Activated naive CD4-positive, alpha-beta T cell treated with anti-CD3 and anti-CD28 coated beads for 36 hours (primary cell): ENCODE measurements at regions not wholly inside any gene's neighbourhood (a gene's known extent, or its start where the extent isn't known, plus 50 kb on each side); places are given as distances from the start of the nearest gene placed in this dataset.

Source experiments
- CTCF ChIA-PET: fragments of 350-600 bp; sonication (Branson Sonifier 250); formaldehyde crosslinking; loops from one replicate; lab custom pipeline; 2021; ENCODE audit warnings: antibody characterized with exemption; lab: Charles Lee
- DNase-seq: peaks from one replicate; pipeline ENCODE4 v3.0.0-alpha.2; 2020
- H3K27ac Mint-ChIP-seq: one replicate; pipeline ENCODE4 v1.8.0; 2021; ENCODE audit warnings: mild to moderate bottlenecking, mixed read lengths
- H3K27me3 Mint-ChIP-seq: one replicate; pipeline ENCODE4 v1.8.0; 2021; ENCODE audit warnings: low read depth, mixed read lengths
- H3K36me3 Mint-ChIP-seq: one replicate; pipeline ENCODE4 v1.8.0; 2021; ENCODE audit warnings: low read depth, mixed read lengths
- H3K4me1 Mint-ChIP-seq: one replicate; pipeline ENCODE4 v1.8.0; 2021; ENCODE audit warnings: low read depth, mixed read lengths
- H3K4me3 Mint-ChIP-seq: one replicate; pipeline ENCODE4 v1.8.0; 2021; ENCODE audit warnings: mild to moderate bottlenecking, moderate library complexity, mixed read lengths
- H3K9me3 Mint-ChIP-seq: one replicate; pipeline ENCODE4 v1.8.0; 2021; ENCODE audit warnings: mixed read lengths
- intact Hi-C: fragments of 100-400 bp; cut with micrococcal nuclease; formaldehyde crosslinking; loops from one replicate; pipeline ENCODE4 v1.15.1; 2023

DNA sequence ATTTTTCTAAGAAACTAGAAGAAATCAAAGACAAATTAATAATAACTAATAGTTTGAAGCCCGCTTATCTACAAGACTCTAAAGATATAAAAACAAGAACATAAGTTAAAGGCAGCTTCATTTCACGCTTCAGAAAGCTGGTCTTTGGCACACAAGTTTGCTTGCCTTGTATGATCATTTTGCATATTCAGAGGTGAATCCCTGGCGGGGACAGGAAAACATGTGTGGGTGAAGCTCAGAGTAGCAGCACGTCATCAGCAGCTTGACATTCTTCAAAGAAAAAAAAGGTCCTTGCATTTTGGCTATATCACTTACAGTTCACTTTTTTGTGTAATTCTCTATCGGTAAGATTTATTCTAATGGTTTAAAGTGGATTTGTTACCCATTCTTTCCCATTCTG is 1911.8 kb downstream of the MRPL39 start:
- DNase-seq: no peak
- no peaks in the 10 kb centered on the region for H3K27me3 Mint-ChIP-seq
- intact Hi-C loops: no loop called here
- H3K27ac Mint-ChIP-seq: no peak overlapping the region
- no peaks in the 10 kb centered on the region for H3K4me1 Mint-ChIP-seq
- no peaks in the 10 kb centered on the region for H3K36me3 Mint-ChIP-seq
- H3K4me3 Mint-ChIP-seq: no peak overlapping the region
- CTCF ChIA-PET: interaction anchor here (1.2 kb wide), 1 partner anchor 27 kb away, joined by 3 read pairs; no protein-coding TSS in a partner anchor
- H3K9me3 Mint-ChIP-seq: peaks cover 8% of the 10 kb centered on the region

DNA sequence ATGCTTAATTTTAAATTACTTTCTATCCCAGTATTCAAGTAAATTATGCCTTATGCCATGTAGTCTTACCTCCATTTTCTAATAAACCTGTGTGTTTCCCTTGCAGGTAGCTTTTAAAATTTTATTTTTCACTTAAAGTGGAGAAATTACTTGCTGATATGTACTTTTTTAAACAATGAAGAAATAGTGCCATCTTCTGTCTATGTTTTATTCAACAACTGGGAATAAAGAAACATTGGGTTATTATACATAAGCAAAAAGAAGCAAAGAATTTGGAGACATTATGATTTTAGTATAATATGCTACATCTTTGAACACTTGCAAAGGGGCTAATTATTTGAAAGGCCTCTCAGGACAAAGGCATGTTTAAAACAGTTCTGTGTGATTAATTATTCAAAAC is 1912.9 kb downstream of the MRPL39 start:
- CTCF ChIA-PET: no interaction called here
- H3K27ac Mint-ChIP-seq: no peak overlapping the region
- no peak overlapping the region for H3K4me3 Mint-ChIP-seq
- intact Hi-C loops: no loop called here
- H3K4me1 Mint-ChIP-seq: no peaks in the 10 kb centered on the region
- DNase-seq: no peak
- H3K9me3 Mint-ChIP-seq: peaks cover 5% of the 10 kb centered on the region
- H3K36me3 Mint-ChIP-seq: no peaks in the 10 kb centered on the region
- H3K27me3 Mint-ChIP-seq: peaks cover 4% of the 10 kb centered on the region

DNA sequence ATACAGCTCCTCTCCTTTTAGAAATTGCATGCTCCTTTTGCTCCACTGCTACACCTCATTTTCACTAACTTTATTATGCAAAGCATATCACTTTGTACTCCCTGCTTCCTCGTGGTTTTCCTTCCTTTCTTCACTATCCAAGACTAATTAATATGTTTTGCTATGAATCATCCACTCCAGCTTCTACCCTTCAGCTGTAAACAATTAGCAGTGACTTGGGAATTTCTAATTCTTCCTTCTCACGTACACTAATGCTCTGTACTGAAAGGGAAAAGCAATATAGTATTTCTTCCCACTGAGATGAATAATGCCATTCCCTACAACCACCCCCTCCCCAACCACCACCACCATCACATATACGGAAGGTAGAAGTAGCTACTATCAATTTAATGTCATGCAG is 1917.0 kb downstream of the MRPL39 start:
- Mint-ChIP-seq H3K27me3 (peaks cover 6% of the 10 kb centered on the region), H3K4me3 (no peak overlapping the region), H3K4me1 (no peaks in the 10 kb centered on the region), H3K36me3 (no peaks in the 10 kb centered on the region), H3K9me3 (no peaks in the 10 kb centered on the region), H3K27ac (no peak overlapping the region)
- intact Hi-C loops: no loop called here
- CTCF ChIA-PET: no interaction called here
- no peak for DNase-seq

DNA sequence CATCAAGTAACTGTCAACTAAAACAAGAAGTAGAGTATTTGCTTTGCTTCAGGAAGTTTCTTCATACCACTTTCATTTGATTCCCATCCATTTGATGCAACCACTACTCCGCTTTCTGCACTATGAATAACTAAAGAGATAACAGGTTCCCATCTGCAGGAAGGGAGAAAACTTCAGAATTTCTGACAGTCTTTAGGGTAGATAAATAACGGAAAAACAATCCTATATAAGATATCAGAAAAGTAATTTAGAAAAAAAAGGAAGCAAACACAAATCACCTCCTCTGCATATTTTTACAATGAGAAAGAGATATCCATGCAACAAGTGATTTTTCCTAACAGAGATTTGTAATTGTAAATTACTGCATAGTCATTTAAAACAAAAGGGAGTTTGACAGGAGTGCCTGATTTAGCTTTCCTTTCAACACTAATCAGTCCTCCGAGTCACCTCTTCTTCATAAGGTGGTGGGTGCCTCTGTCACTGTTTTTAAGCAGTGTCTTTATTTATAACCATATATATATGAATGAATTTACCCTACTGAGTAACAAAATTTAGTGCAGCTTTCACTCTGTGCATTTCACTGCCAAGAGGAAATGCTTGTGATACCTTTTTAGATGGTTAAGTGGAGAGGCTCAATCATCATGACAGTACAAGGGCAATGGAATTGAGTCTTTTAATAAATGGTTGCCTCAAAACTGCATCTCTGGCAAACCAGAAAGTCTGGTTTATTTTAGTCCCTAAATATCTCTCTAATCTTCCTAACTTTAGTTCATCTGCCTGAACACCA is 1920.4 kb downstream of the MRPL39 start:
- no peak overlapping the region for H3K27ac Mint-ChIP-seq
- H3K4me1 Mint-ChIP-seq: no peaks in the 10 kb centered on the region
- H3K4me3 Mint-ChIP-seq: no peak overlapping the region
- intact Hi-C loops: no loop called here
- DNase-seq: no peak
- H3K27me3 Mint-ChIP-seq: peaks cover 8% of the 10 kb centered on the region
- CTCF ChIA-PET: no interaction called here
- H3K9me3 Mint-ChIP-seq: no peaks in the 10 kb centered on the region
- no peaks in the 10 kb centered on the region for H3K36me3 Mint-ChIP-seq

DNA sequence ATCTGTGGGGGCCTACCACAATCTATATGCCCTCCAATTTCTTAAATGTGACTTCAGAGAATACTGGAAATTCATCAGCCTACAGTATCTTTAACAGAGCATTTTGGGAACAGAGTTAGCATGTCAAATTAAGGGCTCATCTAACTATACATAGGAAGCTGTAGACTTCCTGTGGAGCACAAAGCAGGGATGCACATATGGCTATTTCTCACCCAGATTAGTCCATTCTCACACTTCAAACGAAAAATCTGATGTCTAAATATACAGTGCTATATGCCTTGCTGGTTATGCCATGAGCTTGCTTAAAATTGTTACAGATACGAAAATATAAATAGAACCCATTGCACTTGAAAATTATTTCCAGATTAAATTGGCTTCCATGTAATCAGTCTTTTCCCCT is 1922.8 kb downstream of the MRPL39 start:
- intact Hi-C loops: no loop called here

DNA sequence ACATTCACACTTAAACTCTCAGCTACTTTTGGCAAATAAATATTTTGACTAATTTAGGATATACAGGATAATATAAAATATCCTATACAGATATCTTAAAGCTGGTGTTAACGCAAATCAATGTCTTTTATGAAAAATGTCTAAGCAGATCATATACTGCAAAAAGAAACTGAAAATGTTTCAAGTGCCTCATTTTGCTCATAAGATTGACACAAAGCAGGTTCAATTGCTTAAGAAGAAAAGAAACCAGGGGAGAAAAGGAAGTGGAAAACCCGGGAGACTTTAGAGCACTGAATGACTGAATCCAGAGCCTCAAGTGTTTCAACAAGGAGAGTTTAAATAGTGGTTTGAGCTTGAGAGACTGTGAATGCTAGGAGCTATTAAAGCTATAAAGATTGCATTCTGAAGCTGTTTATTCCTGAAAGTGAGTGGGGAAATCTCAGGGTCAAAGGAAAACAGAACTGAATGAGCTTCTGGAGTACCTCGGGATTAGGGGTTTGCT is 1943.0 kb downstream of the MRPL39 start:
- no peaks in the 10 kb centered on the region for H3K4me1 Mint-ChIP-seq
- H3K27ac Mint-ChIP-seq: no peak overlapping the region
- no peaks in the 10 kb centered on the region for H3K36me3 Mint-ChIP-seq
- no peak for DNase-seq
- CTCF ChIA-PET: no interaction called here
- H3K27me3 Mint-ChIP-seq: no peaks in the 10 kb centered on the region
- no peaks in the 10 kb centered on the region for H3K9me3 Mint-ChIP-seq
- intact Hi-C loops: no loop called here
- no peak overlapping the region for H3K4me3 Mint-ChIP-seq

More for the DNA sequence above, 1922.8 kb downstream of the MRPL39 start:
- H3K9me3 Mint-ChIP-seq: no peaks in the 10 kb centered on the region
- CTCF ChIA-PET: no interaction called here
- no peaks in the 10 kb centered on the region for H3K4me1 Mint-ChIP-seq
- no peak overlapping the region for H3K27ac Mint-ChIP-seq
- no peak for DNase-seq
- peaks cover 4% of the 10 kb centered on the region for H3K27me3 Mint-ChIP-seq
- H3K4me3 Mint-ChIP-seq: no peak overlapping the region
- H3K36me3 Mint-ChIP-seq: no peaks in the 10 kb centered on the region

DNA sequence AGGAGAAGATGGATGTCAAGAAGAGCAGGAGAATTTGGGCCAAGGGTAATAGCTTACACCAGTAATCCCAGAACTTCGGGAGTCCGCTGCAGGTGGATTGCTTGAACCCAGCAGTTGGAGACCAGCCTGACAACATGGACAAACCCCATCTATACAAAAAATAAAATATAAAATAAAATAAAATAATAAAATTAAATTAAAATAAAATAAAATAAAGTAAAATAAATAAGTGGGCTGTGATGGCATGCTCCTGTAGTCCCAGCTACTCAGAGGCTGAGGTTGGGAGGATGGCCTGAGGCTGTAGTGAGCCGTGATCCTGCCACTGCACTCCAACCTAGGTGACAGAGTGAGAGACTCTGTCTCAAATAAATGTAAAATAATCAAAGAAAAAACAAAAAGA is 1946.7 kb downstream of the MRPL39 start:
- intact Hi-C loops: no loop called here

DNA sequence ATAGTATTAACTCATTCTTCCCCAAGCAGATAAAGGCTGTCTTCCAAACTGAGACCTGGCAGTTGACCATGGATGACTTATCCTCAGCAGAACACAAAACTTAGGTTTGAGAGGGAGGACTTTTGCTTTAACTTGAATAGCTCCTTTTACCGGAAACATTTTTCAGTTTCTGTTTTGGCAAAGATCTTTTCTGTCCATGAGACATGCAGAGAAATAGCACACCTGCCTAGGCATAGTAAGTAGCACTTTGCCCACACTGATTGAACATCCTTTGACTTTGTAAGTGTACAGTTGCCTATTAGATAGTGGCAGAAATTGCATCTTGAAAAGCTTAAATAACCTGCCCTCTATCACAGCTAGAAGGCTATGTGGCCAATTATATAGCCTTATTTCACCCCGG is 1962.5 kb downstream of the MRPL39 start:
- Mint-ChIP-seq H3K36me3 (no peaks in the 10 kb centered on the region), H3K9me3 (no peaks in the 10 kb centered on the region), H3K4me1 (no peaks in the 10 kb centered on the region), H3K27me3 (no peaks in the 10 kb centered on the region), H3K4me3 (no peak overlapping the region), H3K27ac (no peak overlapping the region)
- intact Hi-C loops: no loop called here
- CTCF ChIA-PET: interaction anchor here (0.8 kb wide), 1 partner anchor 232 kb away, joined by 3 read pairs; no protein-coding TSS in a partner anchor
- DNase-seq: no peak

More for the DNA sequence above, 1946.7 kb downstream of the MRPL39 start:
- CTCF ChIA-PET: no interaction called here
- no peak for DNase-seq
- Mint-ChIP-seq H3K36me3 (no peaks in the 10 kb centered on the region), H3K9me3 (no peaks in the 10 kb centered on the region), H3K27ac (no peak overlapping the region), H3K4me1 (no peaks in the 10 kb centered on the region), H3K27me3 (no peaks in the 10 kb centered on the region), H3K4me3 (no peak overlapping the region)

DNA sequence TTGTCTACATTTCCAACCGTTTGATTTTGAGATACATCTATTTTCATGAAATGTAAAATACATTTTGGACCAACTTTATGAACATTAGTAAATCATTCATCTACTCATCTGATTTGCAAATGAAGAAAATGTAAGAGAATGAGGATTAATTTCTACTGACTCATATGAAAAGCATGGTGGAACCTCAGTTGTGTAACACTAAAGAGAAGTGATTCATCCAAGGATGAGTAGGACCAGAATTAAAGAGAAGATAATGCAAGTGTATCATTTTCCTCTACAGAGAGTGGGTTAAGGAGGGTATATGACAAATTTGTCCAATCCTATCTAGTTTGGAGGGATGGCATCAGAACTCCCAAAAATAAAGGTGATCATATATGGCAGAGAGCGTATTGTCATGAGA is 1967.6 kb downstream of the MRPL39 start:
- H3K27me3 Mint-ChIP-seq: no peaks in the 10 kb centered on the region
- intact Hi-C loops: no loop called here

DNA sequence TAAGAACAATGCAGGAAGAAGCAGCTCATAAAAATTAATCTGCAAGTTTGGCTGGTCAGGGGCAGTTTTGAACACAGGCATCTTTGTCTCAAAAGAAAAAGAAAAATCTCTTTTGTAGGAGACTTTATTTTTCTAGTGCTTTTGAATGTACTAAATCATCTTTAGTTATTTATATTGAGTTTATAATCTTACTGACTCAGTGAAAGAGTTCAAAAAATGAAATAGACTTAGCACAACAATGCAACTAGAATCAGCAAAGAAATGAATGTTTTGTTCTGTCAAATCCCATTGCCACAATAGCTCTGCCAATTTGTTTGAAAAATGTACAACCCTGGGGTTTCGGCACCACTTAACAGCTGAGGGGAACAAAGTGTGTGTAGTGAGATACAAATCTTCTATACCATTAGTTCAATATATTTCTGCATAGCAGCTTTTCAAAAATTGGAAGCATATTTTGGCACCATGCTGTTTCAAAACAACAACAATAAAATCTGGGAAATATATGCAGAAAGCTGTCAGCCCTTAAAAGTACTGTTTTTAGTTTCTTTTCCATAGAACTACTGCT is 1969.1 kb downstream of the MRPL39 start:
- Mint-ChIP-seq H3K9me3 (no peaks in the 10 kb centered on the region), H3K36me3 (no peaks in the 10 kb centered on the region), H3K27me3 (no peaks in the 10 kb centered on the region), H3K27ac (no peak overlapping the region), H3K4me3 (no peak overlapping the region), H3K4me1 (no peaks in the 10 kb centered on the region)
- intact Hi-C loops: no loop called here
- DNase-seq: no peak
- CTCF ChIA-PET: no interaction called here

More for the DNA sequence above, 1967.6 kb downstream of the MRPL39 start:
- H3K4me1 Mint-ChIP-seq: no peaks in the 10 kb centered on the region
- DNase-seq: no peak
- CTCF ChIA-PET: no interaction called here
- no peaks in the 10 kb centered on the region for H3K36me3 Mint-ChIP-seq
- H3K9me3 Mint-ChIP-seq: no peaks in the 10 kb centered on the region
- H3K4me3 Mint-ChIP-seq: no peak overlapping the region
- no peak overlapping the region for H3K27ac Mint-ChIP-seq

DNA sequence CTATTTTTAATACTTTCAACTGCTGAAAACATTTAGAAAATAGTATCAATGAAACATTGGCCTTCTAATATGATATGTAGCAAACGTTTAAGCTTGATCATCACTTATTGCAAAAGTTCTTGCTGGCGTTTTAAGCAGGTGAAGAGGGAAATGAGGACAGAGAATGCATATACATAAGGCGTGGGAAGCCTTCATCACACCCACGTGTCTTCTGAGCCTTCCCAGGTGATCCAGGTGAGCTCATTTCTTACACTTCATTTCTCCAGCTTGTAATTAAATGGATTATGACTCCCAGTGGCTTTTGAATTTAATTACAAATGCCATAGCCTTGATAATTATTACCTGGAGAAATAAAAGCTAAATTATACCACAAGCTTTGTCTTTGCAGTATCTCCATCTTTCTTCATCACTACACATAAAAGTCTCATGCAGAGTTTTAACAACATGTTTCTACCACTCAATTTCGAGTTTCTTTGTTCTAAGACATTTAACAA is 1973.8 kb downstream of the MRPL39 start:
- no peak for DNase-seq
- H3K36me3 Mint-ChIP-seq: no peaks in the 10 kb centered on the region
- H3K9me3 Mint-ChIP-seq: no peaks in the 10 kb centered on the region
- no peaks in the 10 kb centered on the region for H3K27me3 Mint-ChIP-seq
- intact Hi-C loops: no loop called here
- CTCF ChIA-PET: no interaction called here
- no peak overlapping the region for H3K4me3 Mint-ChIP-seq
- no peak overlapping the region for H3K27ac Mint-ChIP-seq
- no peaks in the 10 kb centered on the region for H3K4me1 Mint-ChIP-seq

DNA sequence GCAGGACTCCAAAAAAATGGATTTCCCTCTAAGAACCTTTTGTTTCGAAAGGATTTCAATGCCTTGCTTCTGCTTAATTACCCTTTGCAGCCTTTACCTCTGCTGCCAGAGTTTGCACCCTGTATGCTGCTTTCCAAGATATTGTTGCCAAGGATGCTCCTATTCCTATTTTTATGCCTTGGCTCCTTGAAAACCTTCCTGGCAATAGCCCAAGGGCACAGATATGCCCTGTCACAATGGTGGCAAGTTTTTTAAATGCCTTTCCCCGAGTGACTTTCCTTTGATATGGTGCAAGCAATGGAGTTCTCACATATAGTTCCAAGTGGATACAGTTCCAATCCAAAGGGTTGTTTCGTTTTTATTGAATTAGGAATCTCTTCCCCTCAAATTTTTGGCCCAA is 1983.0 kb downstream of the MRPL39 start:
- H3K4me3 Mint-ChIP-seq: no peak overlapping the region
- CTCF ChIA-PET: no interaction called here
- H3K27ac Mint-ChIP-seq: no peak overlapping the region
- DNase-seq: no peak
- intact Hi-C loops: no loop called here
- H3K36me3 Mint-ChIP-seq: no peaks in the 10 kb centered on the region
- no peaks in the 10 kb centered on the region for H3K27me3 Mint-ChIP-seq
- no peaks in the 10 kb centered on the region for H3K9me3 Mint-ChIP-seq
- H3K4me1 Mint-ChIP-seq: no peaks in the 10 kb centered on the region

DNA sequence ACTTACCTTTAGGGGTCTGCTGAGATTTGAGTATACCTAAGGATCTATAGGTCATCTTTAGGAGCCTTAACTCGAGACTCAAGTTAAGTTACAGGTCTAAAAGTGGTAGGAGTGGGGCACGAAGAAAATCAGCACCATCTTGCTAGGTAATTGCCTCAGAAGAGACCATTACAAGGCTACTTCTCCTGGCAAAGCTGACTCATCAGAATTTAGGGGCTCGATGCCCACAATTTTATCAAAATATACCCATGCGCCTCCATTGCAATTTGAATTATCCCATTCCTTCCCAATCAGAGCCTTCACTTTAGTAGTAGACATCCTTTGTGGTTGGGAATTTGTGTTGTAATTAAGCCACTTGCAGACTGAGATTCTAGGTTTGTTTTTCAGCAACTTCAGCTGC is 1994.3 kb downstream of the MRPL39 start:
- no peaks in the 10 kb centered on the region for H3K27me3 Mint-ChIP-seq

More for the DNA sequence above, 1994.3 kb downstream of the MRPL39 start:
- Mint-ChIP-seq H3K27ac (no peak overlapping the region), H3K4me3 (no peak overlapping the region), H3K9me3 (no peaks in the 10 kb centered on the region), H3K36me3 (no peaks in the 10 kb centered on the region), H3K4me1 (no peaks in the 10 kb centered on the region)
- intact Hi-C loops: no loop called here
- CTCF ChIA-PET: no interaction called here
- DNase-seq: no peak
